GM18867 (cell line): ENCODE measurements at regions not wholly inside any gene's neighbourhood (a gene's known extent, or its start where the extent isn't known, plus 50 kb on each side); places are given as distances from the start of the nearest gene placed in this dataset.
A peak's percentile ranks its signal among the peaks of the same experiment; 100 is the strongest.
"Not testable (repeated sequence)": the region's sequence is repeated elsewhere in the genome, so short reads cannot be mapped to it uniquely, and the experiment has no call there.

ENCODE experiments used
- ATAC-seq: cut with Tn5 transposase; IDR thresholded peaks from one replicate; pipeline ENCODE4 v1.9.1; 2021; ENCODE audit warnings: mild to moderate bottlenecking, moderate library complexity; ENCODE audit not compliant: unreplicated experiment

DNA sequence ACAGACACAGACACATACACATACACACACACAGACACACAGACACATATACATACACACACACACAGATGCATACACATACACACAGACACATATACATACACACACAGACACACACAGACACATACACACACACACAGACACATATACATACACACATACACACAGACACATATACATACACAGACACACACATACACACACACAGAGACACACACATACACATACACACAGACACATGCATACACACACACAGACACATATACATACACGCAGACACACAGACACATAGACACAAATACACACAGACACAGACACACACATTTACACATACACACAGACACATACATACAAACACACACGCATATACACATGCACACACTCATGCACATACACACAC, 81.5 kb upstream of the ARL4C start:
- no peak for ATAC-seq

DNA sequence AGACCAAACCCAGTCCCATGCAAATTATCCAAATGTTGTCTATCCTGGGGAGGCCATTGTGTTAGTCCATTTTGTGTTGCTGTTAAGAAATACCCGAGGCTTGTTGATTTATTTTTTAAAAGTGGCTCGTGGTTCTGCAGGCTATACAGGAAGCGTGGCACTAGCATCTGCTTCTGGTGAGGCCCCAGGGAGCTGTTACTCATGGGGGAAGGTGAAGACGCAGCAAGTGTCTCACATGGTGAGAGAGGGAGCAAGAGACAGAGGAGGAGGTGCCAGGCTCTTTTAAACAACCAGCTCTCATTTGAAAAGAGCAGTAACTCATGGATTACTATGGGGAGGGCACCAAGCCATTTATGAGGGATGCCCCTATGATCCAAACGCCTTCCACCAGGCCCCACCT, 80.3 kb upstream of the ARL4C start:
- no peak for ATAC-seq

DNA sequence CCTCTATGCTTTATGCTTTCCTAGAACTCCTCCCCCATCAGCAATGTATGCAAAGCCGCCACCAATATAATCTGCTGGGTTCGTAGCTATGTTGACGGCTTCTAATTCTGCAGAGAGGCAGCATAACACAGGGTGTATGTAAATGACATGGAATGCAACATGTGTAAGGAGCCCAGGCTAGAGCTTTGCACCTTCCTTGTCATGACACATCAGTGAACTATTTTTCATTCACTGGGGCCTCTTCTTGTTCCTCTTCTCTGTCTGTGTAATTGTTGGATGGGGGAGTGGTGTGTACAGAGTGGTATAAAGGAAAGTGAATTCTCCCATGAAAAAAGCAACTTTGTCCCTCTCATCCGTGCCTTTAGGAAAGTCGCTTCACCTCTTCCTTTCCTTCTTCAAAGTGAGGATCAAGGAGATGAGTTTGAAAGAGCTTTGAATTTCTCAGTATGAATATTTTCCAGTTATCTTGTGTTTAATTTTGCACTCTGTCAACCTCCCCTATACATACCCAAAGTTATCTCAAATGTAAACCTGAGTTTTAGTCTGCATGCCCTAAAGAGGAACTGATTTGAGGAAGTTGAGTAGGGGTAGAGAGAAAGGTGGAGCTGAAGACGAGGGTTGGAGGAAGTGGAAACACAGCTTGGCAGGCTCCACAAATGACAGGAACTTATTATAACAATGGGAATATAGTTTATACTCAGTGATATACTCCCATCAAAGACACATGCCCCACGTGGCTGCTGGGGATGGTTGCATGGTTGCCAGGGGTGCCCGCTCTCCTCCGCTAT, 74.9 kb upstream of the ARL4C start:
- ATAC-seq, result no peak

DNA sequence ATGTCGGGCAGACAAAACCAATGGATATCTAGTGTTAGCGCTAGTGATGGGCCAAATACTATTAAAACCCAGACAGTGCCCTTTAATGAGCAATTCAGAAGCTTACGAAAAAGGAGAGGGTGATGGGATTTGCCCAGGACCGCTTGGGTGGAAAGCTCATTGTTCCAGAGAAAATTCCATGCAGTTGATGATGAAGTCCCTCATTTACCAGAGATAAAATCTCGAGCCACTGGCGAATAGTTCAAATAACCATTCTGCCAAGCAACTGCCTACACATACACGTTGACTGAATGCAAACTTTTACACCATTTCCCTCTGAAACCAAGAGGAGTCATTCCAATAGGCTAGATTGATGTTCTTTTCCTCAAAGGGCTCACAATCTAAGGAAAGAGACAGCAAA, 73.6 kb upstream of the ARL4C start:
- ATAC-seq, result no peak

DNA sequence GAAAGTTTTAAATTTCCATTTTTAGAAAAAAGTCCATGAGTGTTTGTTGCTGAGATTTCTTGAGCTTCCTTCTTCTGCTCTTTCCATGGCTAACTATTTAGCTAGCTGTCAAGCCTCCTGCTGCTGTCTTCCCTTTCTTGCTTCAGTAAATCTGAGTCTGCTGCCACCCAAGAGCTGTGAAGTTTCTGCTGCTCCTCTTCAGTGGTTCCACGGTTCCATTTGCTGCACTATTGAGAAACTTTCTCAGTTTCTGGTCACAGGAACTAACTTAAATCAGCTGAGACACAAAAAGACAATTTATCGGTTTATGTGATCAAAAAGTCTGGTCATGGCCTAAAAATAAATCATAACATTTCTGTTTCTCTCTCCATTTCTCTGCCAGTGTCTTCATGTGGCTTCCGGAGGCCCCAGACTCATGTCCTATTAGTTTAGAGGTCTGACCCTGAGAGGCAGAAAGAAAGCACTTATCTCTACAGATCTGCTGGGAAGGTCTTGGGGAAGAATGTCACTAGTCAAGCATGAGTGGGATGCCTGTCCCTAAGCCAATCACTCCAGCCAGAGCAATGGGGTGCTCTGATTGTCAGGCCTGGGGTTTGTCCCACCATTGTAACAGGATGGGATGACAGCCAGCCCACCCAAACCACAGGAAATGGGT, 73.0 kb upstream of the ARL4C start:
- no peak for ATAC-seq

DNA sequence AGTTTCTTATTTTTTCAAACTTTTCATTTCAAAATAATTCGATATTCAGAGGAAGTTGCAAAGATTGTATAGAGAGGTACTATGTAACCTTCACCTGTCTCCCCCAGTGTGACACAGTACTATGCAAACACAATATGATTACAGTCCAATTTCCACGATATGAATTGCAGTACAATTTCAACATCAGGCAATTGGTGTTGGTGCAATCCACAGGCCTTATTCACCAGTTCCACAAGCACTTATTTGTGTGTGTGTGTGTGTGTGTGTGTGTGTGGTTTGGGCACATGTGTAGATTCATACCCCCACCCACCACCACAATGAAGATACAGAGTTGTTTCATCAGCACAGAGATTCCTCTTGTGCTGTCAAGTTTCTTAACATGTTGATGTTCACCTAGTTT, 69.7 kb upstream of the ARL4C start:
- no peak for ATAC-seq

DNA sequence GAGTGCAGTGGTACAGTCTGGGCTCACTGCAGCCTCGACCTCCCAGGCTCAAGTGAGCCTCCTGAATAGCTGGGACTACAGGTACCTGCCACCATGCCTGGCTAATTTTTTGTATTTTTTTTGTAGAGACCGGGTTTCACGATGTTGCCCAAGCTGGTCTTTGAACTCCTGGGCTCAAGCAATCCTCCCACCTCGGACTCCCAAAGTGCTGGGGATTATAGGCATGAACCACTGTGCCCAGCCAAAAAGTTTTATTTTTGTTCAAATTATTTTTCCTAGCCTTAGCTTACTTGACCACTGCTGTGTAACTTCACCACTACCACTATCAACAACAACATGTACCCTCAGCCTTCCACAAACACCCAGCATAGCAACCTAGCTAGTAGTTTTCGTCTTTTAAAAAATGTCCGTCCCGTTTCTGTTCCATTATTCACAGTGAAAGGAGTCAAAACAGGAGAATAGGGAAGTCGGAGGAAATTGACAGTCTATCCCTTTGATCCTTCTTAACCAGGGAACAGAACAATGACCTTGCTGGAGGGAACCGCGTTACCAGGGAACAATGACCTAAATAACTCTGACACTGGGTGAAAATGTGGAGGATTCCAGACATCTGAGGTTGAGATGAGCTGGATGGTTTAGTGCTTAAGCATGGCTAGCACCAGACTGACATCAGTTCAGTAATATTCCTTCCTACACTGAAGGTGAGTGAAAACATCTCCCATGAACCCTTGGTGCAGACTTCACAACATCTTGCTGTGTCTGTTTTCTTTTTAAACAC, 69.2 kb upstream of the ARL4C start:
- ATAC-seq, result no peak

DNA sequence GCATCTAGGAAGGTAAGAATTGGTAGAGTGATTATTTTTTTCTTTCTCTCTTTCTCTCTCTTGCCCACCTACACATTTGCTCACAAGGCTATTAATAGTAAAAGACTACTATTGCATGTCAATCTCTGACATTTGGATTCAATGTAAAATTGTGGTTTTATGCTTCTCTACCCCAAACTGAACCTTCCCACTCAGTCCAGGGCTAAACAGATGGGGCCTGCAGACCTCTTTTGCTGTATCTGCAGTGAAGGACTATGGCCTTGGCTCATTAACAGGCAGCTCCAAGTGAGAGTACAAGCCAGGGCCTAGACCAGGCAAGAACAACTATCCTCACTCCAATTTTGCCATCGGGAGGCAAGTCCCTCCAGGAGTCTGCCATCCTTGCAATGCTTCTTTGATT, 68.3 kb upstream of the ARL4C start:
- no peak for ATAC-seq

DNA sequence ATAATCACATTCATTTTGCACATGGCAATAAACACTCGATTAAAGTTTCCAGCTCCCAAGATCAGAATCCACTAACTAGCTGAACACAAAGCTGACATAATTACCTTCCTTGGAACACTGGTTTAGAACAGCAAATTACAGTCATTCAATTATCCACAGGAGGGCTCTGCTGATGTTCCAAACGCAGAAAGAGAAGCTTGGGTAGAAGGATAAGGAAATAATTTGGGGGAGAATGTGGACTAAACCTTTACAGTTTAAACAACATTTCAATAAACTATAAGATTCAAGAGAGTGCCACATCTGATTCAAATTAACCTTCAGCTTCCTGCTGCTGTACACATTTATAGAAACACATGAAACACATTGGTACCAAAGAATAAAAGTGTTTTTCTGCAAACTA, 67.8 kb upstream of the ARL4C start:
- no peak for ATAC-seq

DNA sequence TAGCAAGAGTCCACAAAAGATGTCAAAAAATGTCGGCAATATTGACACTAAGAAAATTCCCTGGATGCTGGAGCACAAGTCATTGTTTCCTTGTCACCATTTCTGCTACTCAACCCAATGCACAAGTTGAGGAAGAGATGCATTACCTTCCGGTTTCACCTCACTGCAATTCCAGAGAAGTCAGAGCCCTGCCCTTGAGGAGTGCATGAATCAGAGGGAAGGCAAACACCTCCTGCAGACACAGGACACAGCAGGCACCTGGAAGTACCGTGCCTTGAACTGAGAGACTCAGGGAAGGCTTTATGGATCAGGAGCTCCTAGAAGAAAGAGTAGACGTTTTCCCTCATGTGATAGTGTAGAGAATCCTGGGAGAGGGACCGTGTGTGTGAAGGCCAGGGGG, 62.7 kb upstream of the ARL4C start:
- no peak for ATAC-seq

DNA sequence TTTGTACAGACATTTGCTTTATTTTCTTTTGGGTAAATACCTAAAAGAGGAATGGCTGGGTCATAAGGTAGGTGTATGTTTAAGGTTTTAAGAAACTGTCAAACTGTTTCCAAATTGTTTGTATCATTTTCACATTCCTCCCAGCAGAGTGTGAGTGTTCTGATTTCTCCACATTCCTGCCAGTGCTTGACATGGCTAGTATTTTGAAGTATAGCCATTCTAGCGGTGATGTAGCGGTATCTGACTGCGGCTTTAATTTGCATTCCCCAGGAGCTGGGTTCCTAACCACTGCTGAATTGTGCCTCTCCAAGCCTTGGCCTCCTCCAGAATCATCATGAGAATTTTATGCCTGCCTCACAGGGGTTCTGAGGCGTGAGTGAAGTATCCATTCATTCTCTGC, 61.8 kb upstream of the ARL4C start:
- no peak for ATAC-seq

DNA sequence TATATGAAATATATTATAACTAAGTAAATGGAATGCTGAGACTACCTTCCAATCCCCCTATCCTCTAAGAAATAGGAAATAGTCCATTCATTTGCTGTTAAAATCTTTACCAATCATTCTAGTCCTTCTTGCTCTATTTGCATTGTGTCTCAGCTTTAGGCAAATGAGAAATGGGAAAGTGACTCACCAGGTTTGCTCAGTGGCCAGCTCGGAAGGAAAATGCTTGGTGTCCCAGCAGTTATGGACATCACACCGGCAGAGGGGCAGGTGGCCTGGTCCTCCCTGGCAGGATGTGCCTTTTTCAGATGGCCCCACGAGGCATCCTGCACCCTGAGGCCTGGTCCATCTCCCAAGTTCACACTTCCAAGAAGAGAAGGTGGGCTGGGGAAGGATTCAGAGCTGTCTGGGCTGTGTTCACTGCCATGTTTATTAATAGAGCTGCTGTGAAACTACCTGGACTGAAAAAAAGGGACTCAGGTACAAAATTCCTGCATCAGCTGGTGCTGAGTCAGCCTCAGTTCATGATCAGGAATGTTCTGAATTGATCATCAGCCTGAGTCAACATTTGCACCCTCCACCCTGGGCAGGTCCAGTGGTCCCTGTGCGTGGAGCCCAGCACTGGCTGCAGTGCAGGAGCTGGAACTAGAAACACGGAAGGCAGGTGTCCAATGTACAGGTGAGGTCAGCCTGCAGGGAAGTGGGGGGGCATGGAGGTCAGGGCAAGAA, 60.1 kb upstream of the ARL4C start:
- no peak for ATAC-seq

DNA sequence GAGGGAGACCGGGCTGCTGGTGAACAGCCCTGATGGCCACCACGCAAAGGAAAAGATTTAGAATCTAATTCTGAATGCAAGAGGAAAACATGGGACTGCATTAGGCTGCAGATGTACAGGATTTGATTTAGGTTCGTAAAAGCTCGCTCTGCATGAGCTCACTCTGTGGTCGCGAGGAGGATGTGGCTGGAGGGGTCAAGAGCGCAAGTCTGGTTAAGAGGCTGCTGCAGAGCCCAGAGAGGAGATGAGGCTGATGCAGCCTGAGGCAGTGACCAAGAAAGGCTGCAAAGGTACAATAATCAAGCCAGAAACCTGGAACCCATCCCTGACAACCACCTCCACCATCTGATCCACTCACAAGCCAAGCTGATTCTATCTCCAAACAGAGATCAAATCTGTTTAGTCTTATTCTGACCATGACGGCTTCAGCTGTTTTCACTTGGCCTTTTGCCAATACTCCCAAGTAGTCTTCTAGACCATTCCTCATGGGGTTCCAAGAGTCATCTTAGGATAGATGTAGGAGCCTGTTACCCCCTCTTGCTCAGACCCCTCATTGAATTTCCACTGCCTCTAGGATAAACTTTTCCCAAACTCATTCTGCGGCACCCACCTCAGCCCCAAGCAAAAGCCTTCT, 58.9 kb upstream of the ARL4C start:
- no peak for ATAC-seq

DNA sequence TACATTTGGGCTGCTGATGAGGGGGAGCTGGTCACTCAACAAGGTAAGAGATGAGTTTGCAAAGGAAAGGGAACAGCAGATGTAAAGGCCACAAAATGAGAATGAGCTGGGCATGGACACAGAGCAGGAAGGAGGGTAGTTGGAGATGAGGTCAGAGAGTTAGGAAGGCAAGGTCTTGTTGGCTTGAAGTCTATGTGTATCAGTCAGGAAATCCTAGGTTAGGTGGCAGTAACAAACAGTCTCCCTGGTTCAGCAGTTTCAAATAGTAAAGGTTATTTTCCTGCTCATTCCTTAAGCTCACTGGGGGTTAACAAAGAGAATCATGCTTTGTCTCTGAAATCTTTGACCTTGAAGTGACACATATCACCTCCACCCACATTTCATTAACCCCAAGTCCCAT, 58.3 kb upstream of the ARL4C start:
- no peak for ATAC-seq

DNA sequence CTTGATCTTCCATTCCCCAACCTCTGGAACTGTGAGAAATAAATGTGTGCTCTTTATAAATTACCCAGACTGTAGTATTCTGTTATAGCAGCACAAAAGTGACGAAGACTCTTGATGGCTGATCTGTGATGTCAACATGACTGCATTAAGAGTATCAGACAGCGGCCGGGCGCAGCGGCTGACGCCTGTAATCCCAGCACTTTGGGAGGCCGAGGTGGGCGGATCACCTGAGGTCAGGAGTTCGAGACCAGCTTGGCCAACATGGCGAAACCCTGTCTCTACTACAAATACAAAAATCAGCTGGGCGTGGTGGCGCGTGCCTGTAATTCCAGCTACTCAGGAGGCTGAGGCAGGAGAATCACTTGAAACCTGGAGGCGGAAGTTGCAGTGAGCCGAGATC, 56.3 kb upstream of the ARL4C start:
- ATAC-seq, result not testable (repeated sequence)

DNA sequence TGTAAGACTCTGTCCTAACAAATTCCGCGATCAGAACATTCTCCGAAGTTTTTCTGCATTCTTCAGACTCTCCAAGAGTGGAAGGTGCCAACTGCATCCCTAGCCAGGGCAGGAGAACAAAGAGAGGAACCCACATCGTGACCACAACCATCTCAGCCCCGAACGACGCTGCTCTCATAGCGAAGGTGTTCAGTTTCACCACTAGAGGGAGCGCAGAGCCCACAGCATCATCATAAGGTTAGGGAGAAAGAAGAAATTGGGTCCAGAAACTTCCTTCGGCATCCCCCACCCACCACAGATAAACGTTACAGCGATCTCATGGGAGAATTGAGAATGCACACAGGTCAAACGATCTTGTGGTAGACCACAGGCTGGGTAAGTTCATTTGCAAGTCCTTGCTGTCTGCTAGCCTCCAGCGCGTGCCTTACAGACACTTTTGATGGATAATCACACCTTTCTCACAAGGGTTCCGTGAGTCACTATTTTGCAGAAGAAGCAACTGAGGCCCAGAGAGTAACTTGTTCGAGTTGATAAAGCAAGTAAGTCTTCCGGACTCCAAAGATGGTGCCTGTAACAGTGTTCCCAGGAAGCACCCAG, 53.7 kb upstream of the ARL4C start:
- ATAC-seq, result peak; percentile 60

DNA sequence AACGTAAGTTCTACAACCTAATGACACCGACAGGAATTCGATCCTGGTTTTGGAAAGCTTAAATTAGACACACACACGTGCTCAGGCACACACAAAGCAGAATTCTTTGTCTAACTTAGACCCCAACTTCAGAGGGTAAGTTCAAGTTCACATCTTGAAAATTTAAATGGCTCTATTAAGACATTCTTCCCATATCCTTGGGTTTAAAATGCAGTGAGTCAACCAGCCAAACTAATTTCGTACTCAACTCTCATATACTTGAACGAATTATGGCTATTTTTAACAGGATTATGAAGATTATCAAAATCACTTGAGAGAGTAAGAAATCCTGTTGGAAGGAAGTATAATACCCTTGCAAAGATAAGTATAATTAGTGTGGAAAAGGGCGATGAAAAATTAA, 53.2 kb upstream of the ARL4C start:
- ATAC-seq, result no peak

DNA sequence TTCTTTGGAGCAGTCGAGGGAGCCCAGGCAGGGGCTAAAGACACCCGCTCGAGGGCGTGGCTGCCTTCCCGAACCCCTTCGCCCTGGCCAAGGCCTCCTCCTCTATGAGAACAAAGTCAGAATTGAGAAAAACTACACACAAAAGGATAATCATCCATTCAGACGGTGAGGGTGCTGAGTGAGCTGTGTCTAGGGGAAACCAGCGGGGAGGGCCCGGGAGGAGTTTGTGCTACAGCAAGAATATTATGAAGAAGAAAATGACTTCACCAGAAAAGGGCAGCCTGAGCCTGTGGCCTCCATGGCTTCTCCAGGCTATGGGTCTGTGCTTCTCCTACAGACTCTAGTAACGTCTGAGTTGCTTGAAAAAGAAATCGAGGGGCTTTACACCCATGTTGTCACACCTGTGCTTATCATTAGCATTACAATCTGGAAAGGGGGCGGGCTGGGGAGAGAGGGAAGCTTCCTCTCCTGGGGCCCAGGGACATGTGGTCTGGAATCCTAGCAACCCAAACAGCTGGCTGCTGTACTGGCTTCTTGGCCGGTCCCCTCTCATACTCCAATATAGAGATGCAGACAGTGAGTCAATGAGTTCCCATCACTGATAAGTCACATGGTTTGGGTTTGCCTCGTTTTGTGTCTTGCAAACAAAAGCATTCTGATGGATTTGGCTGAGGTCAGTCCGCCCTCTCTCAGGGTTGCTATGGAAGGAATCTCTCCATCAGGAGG, 52.0 kb upstream of the ARL4C start:
- ATAC-seq, result no peak

DNA sequence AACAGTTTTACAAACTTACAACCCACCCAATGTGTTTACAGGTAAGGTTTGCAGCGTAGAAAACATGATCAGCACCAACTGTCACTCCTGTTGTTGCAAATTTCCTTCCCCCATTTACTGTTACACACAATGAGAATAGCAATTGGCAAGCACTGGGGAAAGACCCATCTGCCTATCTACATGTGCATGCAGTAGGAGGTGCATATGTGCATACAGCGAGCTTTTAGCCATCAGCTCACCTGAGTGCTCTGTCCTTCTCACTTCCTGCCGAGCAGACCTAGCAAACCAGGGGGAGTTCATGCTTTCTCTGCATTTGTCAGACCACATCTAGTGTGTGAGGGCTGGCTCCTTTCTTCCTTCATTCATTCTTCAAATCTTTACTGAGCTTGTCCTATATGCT, 49.9 kb upstream of the ARL4C start:
- no peak for ATAC-seq
